ENCODE measurements at regions not wholly inside any gene's neighbourhood (a gene's known extent, or its start where the extent isn't known, plus 50 kb on each side); places are given as distances from the start of the nearest gene placed in this dataset.

GRCh38 chr9:79254900-79255650 is 316.7 kb upstream of the TLE4 start:
- DNase-seq = peak; percentile 37
- in situ Hi-C loops (cut with HindIII; ENCODE audit: low pct_ligation_motif_present, low pct_unique_long_range_greater_than_20kb, low sequenced_read_pairs) = no loop called here

GRCh38 chr9:79255651-79256260 is 316.0 kb upstream of the TLE4 start:
- in situ Hi-C loops (cut with HindIII; ENCODE audit: low pct_ligation_motif_present, low pct_unique_long_range_greater_than_20kb, low sequenced_read_pairs) = no loop called here
- DNase-seq = no peak

GRCh38 chr9:79256691-79257213 is 315.0 kb upstream of the TLE4 start:
- DNase-seq = peak; percentile 94
- in situ Hi-C loops (cut with HindIII; ENCODE audit: low pct_ligation_motif_present, low pct_unique_long_range_greater_than_20kb, low sequenced_read_pairs) = no loop called here

- in situ Hi-C loops (cut with HindIII; ENCODE audit: low pct_ligation_motif_present, low pct_unique_long_range_greater_than_20kb, low sequenced_read_pairs) = no loop called here
Observed at GRCh38 chr9:79257228-79257781, 314.5 kb upstream of the TLE4 start.

GRCh38 chr9:79257790-79258351 is 313.9 kb upstream of the TLE4 start:
- no peak for DNase-seq
- in situ Hi-C loops (cut with HindIII; ENCODE audit: low pct_ligation_motif_present, low pct_unique_long_range_greater_than_20kb, low sequenced_read_pairs) = no loop called here

More at GRCh38 chr9:79257228-79257781, 314.5 kb upstream of the TLE4 start:
- peak; percentile 28 for DNase-seq

DNA sequence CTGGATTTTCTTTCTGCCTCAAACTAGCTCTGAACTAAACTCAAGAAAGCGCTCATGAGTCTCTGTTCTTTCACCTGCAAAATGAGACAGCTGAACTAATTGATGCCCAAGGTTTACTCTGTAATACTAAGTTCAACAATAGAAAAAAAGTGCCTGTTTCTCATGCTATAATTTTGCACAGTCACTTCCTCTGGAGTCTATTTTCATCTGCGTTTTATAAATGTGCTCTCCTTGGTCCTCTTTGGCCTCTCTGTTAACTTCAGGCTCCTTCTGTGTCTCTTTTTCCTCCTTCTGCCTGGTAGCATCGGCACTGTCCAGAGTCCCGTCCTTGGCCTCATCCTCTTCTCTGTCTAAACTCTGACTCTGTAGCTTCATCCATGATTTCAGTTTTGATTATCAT is 311.9 kb upstream of the TLE4 start:
- DNase-seq = no peak
- in situ Hi-C loops (cut with HindIII; ENCODE audit: low pct_ligation_motif_present, low pct_unique_long_range_greater_than_20kb, low sequenced_read_pairs) = no loop called here

GRCh38 chr9:79263628-79264027 is 308.1 kb upstream of the TLE4 start:
- no peak for DNase-seq
- in situ Hi-C loops (cut with HindIII; ENCODE audit: low pct_ligation_motif_present, low pct_unique_long_range_greater_than_20kb, low sequenced_read_pairs) = no loop called here

GRCh38 chr9:79264041-79264440 is 307.7 kb upstream of the TLE4 start:
- no peak for DNase-seq
- in situ Hi-C loops (cut with HindIII; ENCODE audit: low pct_ligation_motif_present, low pct_unique_long_range_greater_than_20kb, low sequenced_read_pairs) = no loop called here

DNA sequence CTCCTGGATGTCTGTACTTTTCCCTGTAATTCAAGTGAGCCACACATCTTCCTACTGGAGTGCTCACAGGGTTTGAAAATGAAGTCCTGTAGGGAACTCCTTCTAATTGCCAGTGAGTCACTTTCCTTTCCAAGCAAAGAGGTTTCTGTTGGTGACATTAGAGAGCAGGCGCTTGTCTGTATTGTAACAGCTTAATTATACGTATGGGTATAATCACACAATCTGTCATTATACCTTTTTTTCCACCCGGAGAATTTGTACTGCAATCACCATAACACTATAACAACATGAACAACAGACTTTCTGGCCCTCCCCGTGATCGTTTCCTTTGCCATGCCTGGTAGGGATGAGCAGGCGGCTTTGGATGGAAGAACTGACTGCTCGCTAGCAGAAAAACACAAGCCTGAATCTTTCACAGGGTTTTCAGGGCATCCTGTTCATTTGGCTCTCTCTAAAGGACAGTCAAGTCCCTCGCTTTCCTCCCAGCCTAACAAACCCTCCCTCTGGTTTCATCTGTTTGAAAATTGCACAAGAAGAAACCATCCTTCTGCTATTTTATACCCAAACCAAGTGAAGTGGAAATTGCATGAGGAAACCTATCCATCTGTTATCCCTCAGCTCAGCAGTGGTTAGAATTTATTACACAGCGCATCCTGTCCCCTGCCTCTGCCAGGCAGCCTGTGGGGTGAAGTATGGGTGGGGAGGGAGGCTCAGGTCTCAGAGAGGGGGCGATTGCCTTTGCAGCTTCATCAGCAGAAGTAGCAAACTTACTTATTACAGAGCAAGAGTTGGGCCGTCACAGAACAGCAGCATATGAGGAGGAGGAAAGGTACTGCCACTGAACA is 307.0 kb upstream of the TLE4 start:
- in situ Hi-C loops (cut with HindIII; ENCODE audit: low pct_ligation_motif_present, low pct_unique_long_range_greater_than_20kb, low sequenced_read_pairs) = no loop called here
- no peak for DNase-seq

- no peak for DNase-seq
- in situ Hi-C loops (cut with HindIII; ENCODE audit: low pct_ligation_motif_present, low pct_unique_long_range_greater_than_20kb, low sequenced_read_pairs) = no loop called here
Observed at GRCh38 chr9:79266986-79267385, 304.8 kb upstream of the TLE4 start.

DNA sequence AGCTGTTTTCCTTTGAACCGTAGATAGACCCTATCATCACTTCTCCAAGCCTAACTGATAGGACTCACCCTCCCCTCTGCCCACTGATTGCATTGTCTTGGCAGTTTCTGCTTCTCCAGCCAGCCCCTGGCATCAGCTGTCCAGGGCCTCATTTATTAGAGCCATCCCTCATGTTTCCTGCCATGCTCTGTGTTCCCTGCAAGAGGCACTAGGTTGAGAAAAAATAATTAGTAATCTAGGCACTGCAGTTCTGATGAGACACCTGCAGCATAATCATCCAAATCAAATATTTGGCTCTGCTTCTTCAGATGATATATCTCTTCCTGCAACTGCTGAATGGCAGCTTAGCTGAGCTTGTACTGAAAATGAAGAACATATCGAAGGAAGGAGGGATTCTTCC is 303.0 kb upstream of the TLE4 start:
- no peak for DNase-seq
- in situ Hi-C loops (cut with HindIII; ENCODE audit: low pct_ligation_motif_present, low pct_unique_long_range_greater_than_20kb, low sequenced_read_pairs) = no loop called here

DNA sequence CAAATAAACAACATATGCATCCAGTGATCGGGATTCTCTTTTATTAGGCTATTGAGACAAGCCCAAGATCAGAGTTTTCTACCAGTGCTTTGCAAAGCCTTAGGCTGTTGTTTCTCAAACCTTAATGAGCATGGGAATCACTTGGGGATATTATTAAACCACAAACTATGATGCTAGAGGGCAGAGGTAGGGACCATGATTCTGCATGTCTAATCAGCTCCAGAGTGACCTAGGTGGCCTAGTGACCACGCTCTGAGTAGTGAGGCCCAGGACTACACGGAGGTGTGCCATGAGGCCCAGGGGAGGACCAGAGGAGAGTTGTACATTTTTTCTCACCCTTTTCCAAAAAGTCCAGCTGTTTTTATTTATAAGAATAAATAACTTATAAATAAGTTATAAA is 298.5 kb upstream of the TLE4 start:
- no peak for DNase-seq
- in situ Hi-C loops (cut with HindIII; ENCODE audit: low pct_ligation_motif_present, low pct_unique_long_range_greater_than_20kb, low sequenced_read_pairs) = no loop called here

DNA sequence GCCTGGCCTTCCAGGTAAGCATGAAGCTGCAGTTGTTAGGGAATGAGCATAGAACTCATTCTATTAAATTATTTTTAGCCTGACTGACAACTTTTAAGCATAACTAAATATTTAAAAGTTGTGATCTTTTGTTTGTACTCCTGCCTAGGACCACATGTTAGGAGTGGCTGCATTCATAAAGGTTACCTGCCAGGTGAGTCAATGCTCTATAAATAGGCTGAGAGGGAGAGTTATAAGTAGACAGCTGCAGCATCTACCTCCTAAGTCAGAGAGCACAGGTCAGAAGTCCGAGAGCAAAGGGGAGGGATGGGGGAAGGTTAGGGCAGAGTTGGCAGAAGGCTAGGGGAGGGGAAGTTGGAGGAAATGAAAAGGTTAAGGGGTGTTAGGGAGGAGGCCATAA is 292.4 kb upstream of the TLE4 start:
- no peak for DNase-seq
- in situ Hi-C loops (cut with HindIII; ENCODE audit: low pct_ligation_motif_present, low pct_unique_long_range_greater_than_20kb, low sequenced_read_pairs) = no loop called here

- no peak for DNase-seq
- in situ Hi-C loops (cut with HindIII; ENCODE audit: low pct_ligation_motif_present, low pct_unique_long_range_greater_than_20kb, low sequenced_read_pairs) = no loop called here
Observed at GRCh38 chr9:79280691-79281090, 291.1 kb upstream of the TLE4 start.

- in situ Hi-C loops (cut with HindIII; ENCODE audit: low pct_ligation_motif_present, low pct_unique_long_range_greater_than_20kb, low sequenced_read_pairs) = no loop called here
- DNase-seq = no peak
Observed at GRCh38 chr9:79284081-79284480, 287.7 kb upstream of the TLE4 start.

DNA sequence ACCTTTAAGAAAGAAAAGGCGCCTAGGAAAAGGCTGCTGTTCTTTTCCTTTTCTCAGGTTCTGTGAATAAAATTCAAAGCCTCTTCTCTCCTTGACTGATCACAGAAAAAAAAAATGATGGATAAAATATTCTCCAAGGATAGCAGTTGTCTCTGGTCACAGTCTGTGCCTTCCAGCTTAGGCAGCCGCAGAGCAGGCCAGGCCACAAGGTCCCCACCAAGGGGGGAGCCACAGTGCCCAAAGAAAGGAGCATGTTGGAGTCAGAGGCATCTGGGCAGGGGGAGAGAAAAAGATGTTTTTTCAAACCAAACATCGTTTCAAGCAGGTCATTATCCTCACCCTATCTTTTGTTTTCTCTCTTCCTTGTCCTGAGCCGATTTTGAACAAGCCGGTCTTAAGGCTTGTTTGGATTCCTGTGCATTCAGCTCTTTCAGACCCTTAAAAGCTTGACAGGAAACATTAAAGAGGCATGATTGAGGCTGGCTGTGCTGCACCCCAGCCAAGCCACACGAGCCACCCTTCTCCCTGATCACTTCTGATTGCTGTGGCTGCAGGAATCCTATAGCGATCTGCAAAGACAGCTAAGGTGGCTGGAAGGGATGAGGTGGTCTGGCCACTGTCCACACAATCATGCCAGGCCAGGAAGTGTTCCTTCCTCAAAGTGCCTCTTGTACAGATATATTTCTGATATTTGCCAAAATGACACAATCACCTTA is 284.6 kb upstream of the TLE4 start:
- in situ Hi-C loops (cut with HindIII; ENCODE audit: low pct_ligation_motif_present, low pct_unique_long_range_greater_than_20kb, low sequenced_read_pairs) = no loop called here
- DNase-seq = no peak

DNA sequence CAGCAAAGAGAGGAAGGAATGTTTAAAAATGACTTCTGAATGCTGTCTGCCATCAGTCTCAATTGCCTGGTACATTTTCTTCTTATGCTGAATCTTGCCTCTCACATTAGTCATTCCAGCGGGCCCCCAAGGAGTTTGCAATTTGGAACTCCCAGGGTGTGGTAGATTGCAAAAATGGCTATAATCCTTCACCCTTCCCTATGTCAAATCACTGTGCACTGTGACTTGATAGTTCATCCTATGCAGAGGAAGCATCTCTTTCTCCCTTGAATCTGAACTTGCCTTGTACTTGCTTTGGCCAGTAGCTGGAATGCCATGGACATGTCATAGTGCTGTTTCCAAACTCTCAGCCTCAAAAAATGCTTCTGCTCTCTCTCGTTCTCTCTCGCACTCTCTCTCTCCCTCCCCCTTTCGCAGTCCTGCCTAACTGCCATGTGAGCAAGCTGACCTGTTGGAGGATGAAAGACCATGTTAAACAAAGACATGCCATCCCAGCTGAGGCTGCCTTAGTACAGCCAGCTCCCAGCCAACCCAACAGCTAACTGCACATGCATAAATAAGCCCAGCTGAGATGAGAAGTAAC is 284.0 kb upstream of the TLE4 start:
- in situ Hi-C loops (cut with HindIII; ENCODE audit: low pct_ligation_motif_present, low pct_unique_long_range_greater_than_20kb, low sequenced_read_pairs) = no loop called here
- no peak for DNase-seq

GRCh38 chr9:79289856-79290255 is 281.9 kb upstream of the TLE4 start:
- DNase-seq = no peak
- in situ Hi-C loops (cut with HindIII; ENCODE audit: low pct_ligation_motif_present, low pct_unique_long_range_greater_than_20kb, low sequenced_read_pairs) = no loop called here
